A549 (cell line): ENCODE measurements at regions not wholly inside any gene's neighbourhood (a gene's known extent, or its start where the extent isn't known, plus 50 kb on each side); places are given as distances from the start of the nearest gene placed in this dataset.

ENCODE experiments used
- ATAC-seq, 2 experiments: fragments of 200-7000 bp in 1 of 2; fragments of >200 bp in 1 of 2; cut with Nextera tagmentation in 1 of 2; cut with Tn5 transposase in 1 of 2; 3 replicates each; pipeline versions ENCODE4 v1.8.0 to v1.9.1; 2018 to 2020; ENCODE audit warnings: mild to moderate bottlenecking in 1 of 2, moderate library complexity in 1 of 2
- CTCF ChIA-PET: fragments of 300-600 bp; sonication (Branson Sonifier 250); formaldehyde crosslinking; extraction: SDS; loops from one replicate; lab custom pipeline; 2021; ENCODE audit warnings: antibody characterized with exemption, inconsistent platforms; lab: Yijun Ruan, JAX
- POLR2A ChIA-PET: fragments of 350-600 bp; formaldehyde crosslinking; extraction: SDS; loops from one replicate; lab custom pipeline; 2021; ENCODE audit warnings: antibody characterized with exemption, inconsistent platforms; lab: Yijun Ruan, JAX
- DNase-seq, 2 experiments: peaks; one replicate each; pipeline versions ENCODE4 v3.0.0 to v3.0.0-alpha.2; 2011 to 2016; ENCODE audit warnings: low read depth in 1 of 2, low spot score in 1 of 2
- FAIRE-seq: peaks from 2 replicates; lab custom pipeline; 2011; peaks lifted over from hg19 to GRCh38; lab: Jason Lieb, UNC
- H3K27ac ChIP-seq, 2 experiments: fragments of >200 bp; sonication (Bioruptor Twin); formaldehyde crosslinking; 3 replicates each; pipeline ENCODE4 v1.5.1; 2016 to 2017
- H3K4me1 ChIP-seq: fragments of >200 bp; sonication (Bioruptor Twin); formaldehyde crosslinking; 3 replicates; pipeline ENCODE4 v1.6.1; 2016
- H3K4me2 ChIP-seq: fragments of >200 bp; sonication (Bioruptor Twin); formaldehyde crosslinking; 3 replicates; pipeline ENCODE4 v1.6.1; 2016
- H3K4me3 ChIP-seq: fragments of >200 bp; sonication (Bioruptor Twin); formaldehyde crosslinking; 3 replicates; pipeline ENCODE4 v1.5.1; 2016
- H3K9me3 ChIP-seq: fragments of >200 bp; sonication (Bioruptor Twin); formaldehyde crosslinking; 3 replicates; pipeline ENCODE4 v1.6.1; 2016
- CBX2 ChIP-seq: fragments of 200-600 bp; sonication (generic); IDR thresholded peaks from 2 replicates; pipeline ENCODE4 v1.6.1; 2016; ENCODE audit warnings: low read depth, mild to moderate bottlenecking, borderline replicate concordance
- HDAC2 ChIP-seq: fragments of 200-600 bp; sonication (generic); IDR thresholded peaks from 2 replicates; pipeline ENCODE4 v1.6.1; 2016
- HOXA7 ChIP-seq: fragments of 250-450 bp; sonication (Bioruptor Pico); IDR thresholded peaks from 2 replicates; pipeline ENCODE4 v1.5.0; 2020; ENCODE audit warnings: mild to moderate bottlenecking, moderate library complexity
- HOXB13 ChIP-seq: fragments of 250-450 bp; sonication (Bioruptor Pico); IDR thresholded peaks from 2 replicates; pipeline ENCODE4 v1.5.0; 2020; ENCODE audit warnings: low read depth, mild to moderate bottlenecking, moderate library complexity
- HOXB5 ChIP-seq: fragments of 250-450 bp; sonication (Bioruptor Pico); IDR thresholded peaks from 2 replicates; pipeline ENCODE4 v1.5.0; 2020; ENCODE audit warnings: mild to moderate bottlenecking, moderate library complexity
- JUN ChIP-seq, 2 experiments: fragments of >200 bp; sonication (Bioruptor Twin); formaldehyde crosslinking; IDR thresholded peaks; 2 replicates in 1 of 2; 3 replicates in 1 of 2; pipeline ENCODE4 v1.6.1; 2016 to 2017
- MYC ChIP-seq: IDR thresholded peaks from 2 replicates; pipeline ENCODE4 v1.6.1; 2012; ENCODE audit warnings: mild to moderate bottlenecking, inconsistent platforms, low read length, improper control_type of control experiment, borderline replicate concordance
- NFE2L2 ChIP-seq: fragments of 150-350 bp; conservative IDR thresholded peaks from 2 replicates; pipeline ENCODE4 v1.6.1; 2014; ENCODE audit warnings: low read length
- NPAS2 ChIP-seq: fragments of 250-450 bp; sonication (Bioruptor Pico); IDR thresholded peaks from 2 replicates; pipeline ENCODE4 v1.8.0; 2022; ENCODE audit warnings: mild to moderate bottlenecking, moderate library complexity, borderline replicate concordance
- PHF8 ChIP-seq: fragments of 200-600 bp; sonication (generic); IDR thresholded peaks from 2 replicates; pipeline ENCODE4 v1.6.1; 2016; ENCODE audit warnings: low read depth, mild to moderate bottlenecking, antibody characterized with exemption, moderate library complexity, borderline replicate concordance
- TFCP2L1 ChIP-seq: fragments of 250-450 bp; sonication (Bioruptor Pico); IDR thresholded peaks from 2 replicates; pipeline ENCODE4 v1.5.0; 2021; ENCODE audit warnings: mild to moderate bottlenecking
- ZFP36 ChIP-seq: fragments of 450-650 bp; IDR thresholded peaks from 2 replicates; pipeline ENCODE4 v1.6.1; 2014; ENCODE audit warnings: borderline replicate concordance; ENCODE audit not compliant: partially characterized antibody
- WGBS: methylation state at CpG from one replicate; pipeline ENCODE4 v1.1.6; 2017; ENCODE audit errors: missing lambda C conversion rate; 5-methylcytosine and 5-hydroxymethylcytosine counted together
- TF ChIP-seq, protein P1 (sequence below): fragments of 250-450 bp; sonication (Bioruptor Pico); IDR thresholded peaks from 2 replicates; pipeline ENCODE4 v1.5.0; 2021; ENCODE audit warnings: mild to moderate bottlenecking, moderate library complexity, borderline replicate concordance
- TF ChIP-seq, protein P2 (sequence below): fragments of >200 bp; sonication (Bioruptor Twin); formaldehyde crosslinking; IDR thresholded peaks from 3 replicates; pipeline ENCODE4 v1.5.1; 2016
- TF ChIP-seq, protein P3 (sequence below): fragments of 150-350 bp; IDR thresholded peaks from 2 replicates; pipeline ENCODE4 v1.6.1; 2014; ENCODE audit warnings: low read depth, mild to moderate bottlenecking, low read length
- TF ChIP-seq, protein P4 (sequence below): IDR thresholded peaks from 2 replicates; pipeline ENCODE4 v1.6.1; 2012

DNA sequence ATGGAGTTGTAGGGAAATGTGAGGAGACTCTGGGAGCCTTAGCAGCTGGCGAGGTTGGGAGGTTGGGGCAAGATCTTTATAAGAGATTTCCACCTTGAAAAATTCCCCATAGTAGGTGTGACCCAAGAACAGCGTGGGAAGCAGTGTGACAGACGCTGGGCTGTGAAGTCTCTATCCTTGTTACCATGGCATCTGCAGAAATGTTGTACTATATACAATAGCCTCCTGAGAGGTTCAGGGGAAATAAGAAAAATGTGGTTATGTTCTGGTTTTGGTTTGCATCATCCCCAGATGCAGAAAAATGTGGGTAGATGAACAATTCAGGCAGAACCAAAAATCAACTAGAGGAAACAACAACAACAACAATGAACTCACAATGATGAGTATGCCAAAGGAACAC lies 498.6 kb downstream of the SH2D4B start:
- TF ChIP-seq NFE2L2 (no peak), JUN (IDR thresholded peaks at IDR 0.05) (no peak), MYC (no peak), ZFP36 (no peak), HOXB13 (CRISPR knock-in tag) (no peak), CBX2 (no peak), NPAS2 (CRISPR knock-in tag) (no peak), TFCP2L1 (CRISPR knock-in tag) (no peak)
- TF ChIP-seq, protein P1, sequence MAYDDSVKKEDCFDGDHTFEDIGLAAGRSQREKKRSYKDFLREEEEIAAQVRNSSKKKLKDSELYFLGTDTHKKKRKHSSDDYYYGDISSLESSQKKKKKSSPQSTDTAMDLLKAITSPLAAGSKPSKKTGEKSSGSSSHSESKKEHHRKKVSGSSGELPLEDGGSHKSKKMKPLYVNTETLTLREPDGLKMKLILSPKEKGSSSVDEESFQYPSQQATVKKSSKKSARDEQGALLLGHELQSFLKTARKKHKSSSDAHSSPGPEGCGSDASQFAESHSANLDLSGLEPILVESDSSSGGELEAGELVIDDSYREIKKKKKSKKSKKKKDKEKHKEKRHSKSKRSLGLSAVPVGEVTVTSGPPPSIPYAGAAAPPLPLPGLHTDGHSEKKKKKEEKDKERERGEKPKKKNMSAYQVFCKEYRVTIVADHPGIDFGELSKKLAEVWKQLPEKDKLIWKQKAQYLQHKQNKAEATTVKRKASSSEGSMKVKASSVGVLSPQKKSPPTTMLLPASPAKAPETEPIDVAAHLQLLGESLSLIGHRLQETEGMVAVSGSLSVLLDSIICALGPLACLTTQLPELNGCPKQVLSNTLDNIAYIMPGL (CRISPR knock-in tag), result no peak
- TF ChIP-seq, protein P2, sequence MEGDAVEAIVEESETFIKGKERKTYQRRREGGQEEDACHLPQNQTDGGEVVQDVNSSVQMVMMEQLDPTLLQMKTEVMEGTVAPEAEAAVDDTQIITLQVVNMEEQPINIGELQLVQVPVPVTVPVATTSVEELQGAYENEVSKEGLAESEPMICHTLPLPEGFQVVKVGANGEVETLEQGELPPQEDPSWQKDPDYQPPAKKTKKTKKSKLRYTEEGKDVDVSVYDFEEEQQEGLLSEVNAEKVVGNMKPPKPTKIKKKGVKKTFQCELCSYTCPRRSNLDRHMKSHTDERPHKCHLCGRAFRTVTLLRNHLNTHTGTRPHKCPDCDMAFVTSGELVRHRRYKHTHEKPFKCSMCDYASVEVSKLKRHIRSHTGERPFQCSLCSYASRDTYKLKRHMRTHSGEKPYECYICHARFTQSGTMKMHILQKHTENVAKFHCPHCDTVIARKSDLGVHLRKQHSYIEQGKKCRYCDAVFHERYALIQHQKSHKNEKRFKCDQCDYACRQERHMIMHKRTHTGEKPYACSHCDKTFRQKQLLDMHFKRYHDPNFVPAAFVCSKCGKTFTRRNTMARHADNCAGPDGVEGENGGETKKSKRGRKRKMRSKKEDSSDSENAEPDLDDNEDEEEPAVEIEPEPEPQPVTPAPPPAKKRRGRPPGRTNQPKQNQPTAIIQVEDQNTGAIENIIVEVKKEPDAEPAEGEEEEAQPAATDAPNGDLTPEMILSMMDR, result no peak
- TF ChIP-seq, all 56 proteins: peak for 0
- ATAC-seq, result no peak
- 0% methylated on average over 3 of the region's 3 CpGs for WGBS
- no peak for DNase-seq
- ChIA-PET POLR2A (no interaction called here), CTCF (no interaction called here)
- no peaks in the 10 kb centered on the region for H3K4me1 ChIP-seq
- H3K4me2 ChIP-seq, result no peak overlapping the region
- H3K9me3 ChIP-seq, result no peaks in the 10 kb centered on the region
- H3K4me3 ChIP-seq, result no peak overlapping the region
- H3K27ac ChIP-seq, result no peak overlapping the region
- no peak for FAIRE-seq

DNA sequence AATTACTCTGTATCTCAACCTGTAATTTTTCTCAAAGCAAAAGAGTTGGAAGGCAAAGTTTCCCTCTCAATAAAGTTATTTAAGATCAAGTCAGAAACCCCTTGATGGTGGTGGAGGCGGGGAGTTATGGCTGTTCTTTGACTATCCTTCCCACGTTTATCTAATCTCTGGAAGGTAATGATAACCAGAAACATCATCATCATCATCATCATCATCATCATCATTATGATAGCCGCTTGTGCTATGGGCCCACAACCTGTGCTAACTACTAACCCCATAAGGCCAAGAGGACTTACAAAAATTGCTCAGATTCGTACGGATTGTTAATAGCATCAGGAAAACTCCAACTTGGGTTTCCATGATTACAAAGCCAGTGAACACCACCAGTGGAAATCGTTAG lies 502.3 kb downstream of the SH2D4B start:
- WGBS, result 8% methylated on average over 6 of the region's 6 CpGs
- DNase-seq, result no peak
- CTCF ChIA-PET, result no interaction called here
- Histone ChIP-seq H3K4me2 (no peak overlapping the region), H3K9me3 (no peaks in the 10 kb centered on the region), H3K4me1 (no peaks in the 10 kb centered on the region), H3K4me3 (no peak overlapping the region)
- POLR2A ChIA-PET, result no interaction called here
- no peak for ATAC-seq
- TF ChIP-seq HDAC2 (no peak), HOXB5 (CRISPR knock-in tag) (no peak), TFCP2L1 (CRISPR knock-in tag) (no peak), NFE2L2 (no peak), HOXA7 (no peak)
- TF ChIP-seq, protein P3, sequence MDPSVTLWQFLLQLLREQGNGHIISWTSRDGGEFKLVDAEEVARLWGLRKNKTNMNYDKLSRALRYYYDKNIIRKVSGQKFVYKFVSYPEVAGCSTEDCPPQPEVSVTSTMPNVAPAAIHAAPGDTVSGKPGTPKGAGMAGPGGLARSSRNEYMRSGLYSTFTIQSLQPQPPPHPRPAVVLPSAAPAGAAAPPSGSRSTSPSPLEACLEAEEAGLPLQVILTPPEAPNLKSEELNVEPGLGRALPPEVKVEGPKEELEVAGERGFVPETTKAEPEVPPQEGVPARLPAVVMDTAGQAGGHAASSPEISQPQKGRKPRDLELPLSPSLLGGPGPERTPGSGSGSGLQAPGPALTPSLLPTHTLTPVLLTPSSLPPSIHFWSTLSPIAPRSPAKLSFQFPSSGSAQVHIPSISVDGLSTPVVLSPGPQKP, result no peak
- TF ChIP-seq, protein P4, sequence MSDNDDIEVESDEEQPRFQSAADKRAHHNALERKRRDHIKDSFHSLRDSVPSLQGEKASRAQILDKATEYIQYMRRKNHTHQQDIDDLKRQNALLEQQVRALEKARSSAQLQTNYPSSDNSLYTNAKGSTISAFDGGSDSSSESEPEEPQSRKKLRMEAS, result no peak
- TF ChIP-seq, all 56 proteins: peak for 0
- no peak for FAIRE-seq
- no peak overlapping the region for H3K27ac ChIP-seq

DNA sequence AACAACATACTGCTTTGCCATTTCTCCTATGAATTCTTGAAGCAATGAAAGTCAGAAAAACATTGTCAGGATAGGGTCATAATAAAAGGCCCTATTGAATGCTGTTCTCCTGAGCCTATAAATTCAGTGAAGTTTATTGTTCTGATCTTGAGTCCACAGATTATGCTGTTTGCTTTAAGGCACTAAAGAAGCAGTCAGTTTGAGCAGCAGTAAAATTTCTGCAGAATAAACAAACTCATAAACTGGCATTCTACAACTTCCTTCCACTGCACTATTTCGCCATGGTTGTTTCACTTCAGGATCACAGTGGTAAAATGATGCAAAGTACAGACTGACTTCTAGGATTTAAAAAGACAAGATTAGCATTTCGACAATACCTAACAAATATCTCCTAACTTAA lies 503.2 kb downstream of the SH2D4B start:
- no peak for ATAC-seq
- 3% methylated on average over 2 of the region's 2 CpGs for WGBS
- no peak overlapping the region for H3K4me2 ChIP-seq
- TF ChIP-seq PHF8, result no peak
- TF ChIP-seq, all 56 proteins: peak for 0
- ChIA-PET CTCF (no interaction called here), POLR2A (no interaction called here)
- FAIRE-seq (no peak), DNase-seq (no peak)
- Histone ChIP-seq H3K9me3 (no peaks in the 10 kb centered on the region), H3K4me3 (no peak overlapping the region), H3K4me1 (no peaks in the 10 kb centered on the region), H3K27ac (no peak overlapping the region)
